Left cardiac atrium (tissue), 4 donors: ENCODE measurements at regions not wholly inside any gene's neighbourhood (a gene's known extent, or its start where the extent isn't known, plus 50 kb on each side); places are given as distances from the start of the nearest gene placed in this dataset.
A peak's percentile ranks its signal among the peaks of the same experiment; 100 is the strongest.

Source experiments
- ATAC-seq, 2 donors: fragments of 200-7000 bp; cut with Tn5 transposase; one replicate each; pipeline ENCODE4 v1.9.1; 2020; ENCODE audit warnings: mild to moderate bottlenecking in 2 of 2, moderate library complexity in 2 of 2
- DNase-seq: peaks from one replicate; pipeline ENCODE4 v3.0.0-alpha.2; 2020
- intact Hi-C, 2 donors: fragments of 100-400 bp; cut with DNase I; formaldehyde crosslinking; loops; one replicate each; pipeline versions ENCODE4 v1.14.1 to v1.15.1; 2022 to 2023
- donor health status: DM: no; HTN: yes; CAD: no.
- donor health status: DM: no; HTN: yes; CAD: no; lungs with severe emphysema.
- donor health status: DM: yes; HTN: yes; CAD: no.
- donor health status: Dilated cardiomyopathy.

DNA sequence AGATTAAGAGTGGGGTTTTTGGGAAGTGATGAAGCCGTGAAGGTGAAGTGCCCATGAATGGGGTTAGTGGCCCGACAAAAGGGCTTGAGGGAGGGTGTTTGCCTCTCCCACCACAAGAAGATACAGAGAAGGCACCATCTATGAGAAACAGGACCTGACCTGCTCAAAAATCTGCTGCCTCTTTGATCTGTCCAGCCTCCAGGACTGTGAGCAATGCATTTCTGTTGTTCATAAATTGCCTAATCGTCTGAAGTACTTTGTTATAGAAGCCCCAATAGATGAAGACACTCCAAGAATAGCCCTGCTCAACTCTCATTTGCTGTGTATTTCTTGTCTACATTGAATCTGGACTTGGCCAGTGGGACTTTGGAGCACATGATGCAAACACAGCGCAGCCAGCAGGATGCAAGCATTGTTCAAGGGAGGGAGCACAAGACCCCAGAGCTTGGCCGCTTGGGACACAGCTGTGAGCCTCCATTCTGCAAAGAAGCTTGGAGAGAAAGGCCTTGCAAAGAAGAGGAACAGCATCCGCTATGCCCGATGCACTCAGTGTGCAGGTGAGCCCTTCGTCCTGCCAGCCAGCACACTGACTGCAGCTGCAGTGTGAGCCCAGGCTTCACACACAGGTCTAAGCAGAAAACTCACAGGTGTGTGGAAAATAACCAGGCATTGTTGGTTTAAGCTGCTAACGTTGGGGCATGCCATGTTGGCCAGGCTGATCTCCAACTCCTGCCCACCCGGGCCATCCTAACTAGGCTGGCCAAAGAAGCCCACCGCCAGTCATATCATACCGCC is 73.2 kb upstream of the KLF6 start:
- DNase-seq: no peak
- ATAC-seq: no peak
- intact Hi-C loops: no loop called here

DNA sequence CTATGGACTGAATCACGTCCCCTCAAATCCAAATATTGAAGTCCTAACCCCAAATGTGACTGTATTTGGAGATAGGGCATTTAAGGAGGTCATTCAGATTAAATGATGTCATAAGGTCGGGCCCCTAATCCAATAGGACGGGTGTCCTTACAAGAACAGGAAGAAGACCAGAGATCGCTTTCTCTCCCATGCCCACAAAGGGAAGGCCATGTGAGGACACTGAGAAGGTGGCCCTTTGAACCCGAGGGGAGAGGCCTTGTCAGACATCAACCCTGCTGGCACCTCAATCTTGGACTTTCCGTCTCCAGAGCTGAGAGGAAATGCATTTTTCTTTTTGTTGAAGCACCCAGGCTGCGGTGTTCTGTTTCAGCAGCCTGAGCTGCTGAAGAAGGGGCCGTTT is 72.3 kb upstream of the KLF6 start:
- ATAC-seq: no peak
- DNase-seq: no peak
- intact Hi-C loops: no loop called here

GRCh38 chr10:3856593-3856992 is 71.6 kb upstream of the KLF6 start:
- intact Hi-C loops: no loop called here
- no peak for DNase-seq
- no peak for ATAC-seq

GRCh38 chr10:3853547-3854303 is 68.7 kb upstream of the KLF6 start:
- DNase-seq: no peak
- intact Hi-C loops: no loop called here
- peak; percentile 6 to 51 for ATAC-seq

GRCh38 chr10:3853016-3853415 is 68.0 kb upstream of the KLF6 start:
- ATAC-seq (no peak), DNase-seq (no peak)
- intact Hi-C loops: no loop called here

DNA sequence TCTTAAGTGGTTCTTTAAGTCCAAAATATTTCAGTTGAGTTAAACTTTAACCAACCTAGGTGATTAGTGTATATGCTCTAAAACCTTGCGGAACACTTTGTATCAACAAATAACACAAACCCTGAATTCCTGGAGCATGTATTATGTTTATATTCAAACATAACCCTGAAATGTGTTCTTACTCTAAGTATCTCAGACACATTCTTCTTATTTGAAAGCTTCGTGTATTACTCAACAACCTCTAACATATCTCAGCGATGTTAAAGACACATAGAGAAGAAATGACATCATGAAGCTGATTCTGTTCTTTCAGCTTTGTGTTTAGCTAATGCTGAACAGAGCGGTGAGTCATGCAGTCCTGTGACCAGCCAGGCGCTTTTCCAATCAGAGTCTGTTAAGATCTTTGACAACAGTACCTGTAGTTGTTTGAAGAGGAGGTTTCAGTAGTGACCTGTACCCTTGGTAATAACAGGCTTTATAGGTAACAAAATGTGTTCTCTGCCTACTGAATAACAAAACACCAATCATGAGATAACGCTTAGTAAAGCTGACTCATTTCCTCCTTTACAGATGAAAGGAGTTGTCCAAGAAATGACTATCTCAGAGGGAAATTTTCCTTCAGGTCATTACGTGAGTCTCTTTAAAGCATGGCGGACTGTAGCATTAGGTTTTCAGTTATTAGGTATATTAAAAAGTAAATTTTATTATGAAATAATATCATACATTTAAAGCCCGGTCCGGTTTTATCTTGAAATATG is 67.3 kb upstream of the KLF6 start:
- DNase-seq: peak; percentile 69
- ATAC-seq: peak; percentile 81 to 92
- intact Hi-C loops: no loop called here

GRCh38 chr10:3850999-3851937 is 66.3 kb upstream of the KLF6 start:
- DNase-seq (no peak), ATAC-seq (peak; percentile 33 to 80)
- intact Hi-C loops: no loop called here

GRCh38 chr10:3848775-3849635 is 64.0 kb upstream of the KLF6 start:
- ATAC-seq (no peak), DNase-seq (no peak)
- intact Hi-C loops: no loop called here

DNA sequence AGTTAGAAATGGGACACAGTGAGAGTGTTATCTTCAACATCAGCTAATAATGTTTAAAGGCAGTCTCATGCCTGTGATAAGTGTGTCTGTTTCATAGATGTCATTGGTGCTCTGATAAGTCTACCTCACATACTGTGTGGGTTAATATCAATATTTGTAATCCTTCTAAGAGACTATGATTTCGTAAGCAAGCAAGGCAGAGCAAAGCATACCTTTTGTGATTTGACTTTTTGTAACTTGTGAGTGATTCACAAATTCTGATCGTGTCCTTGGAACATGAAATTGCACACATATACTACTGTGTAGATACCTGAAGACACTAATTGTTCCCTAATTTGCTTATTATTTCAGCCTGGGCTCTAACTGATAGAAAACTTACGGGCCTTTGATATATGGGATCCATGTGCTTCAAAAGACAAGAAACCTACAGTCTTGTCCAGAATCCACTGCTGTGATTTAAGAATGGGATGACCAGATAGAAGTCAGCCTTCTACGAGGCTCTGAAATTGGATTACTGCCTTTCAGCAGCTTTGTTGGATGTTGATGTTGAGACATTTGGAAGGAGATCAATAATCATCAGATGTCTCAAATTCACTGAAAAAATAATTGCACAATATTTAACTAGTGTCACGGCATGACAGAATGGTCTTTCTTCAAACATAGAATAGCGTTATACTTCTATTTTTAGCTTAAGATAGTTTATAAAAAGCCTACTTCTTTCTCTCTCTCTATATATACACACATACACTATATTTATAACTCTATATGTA is 63.2 kb upstream of the KLF6 start:
- no peak for ATAC-seq

DNA sequence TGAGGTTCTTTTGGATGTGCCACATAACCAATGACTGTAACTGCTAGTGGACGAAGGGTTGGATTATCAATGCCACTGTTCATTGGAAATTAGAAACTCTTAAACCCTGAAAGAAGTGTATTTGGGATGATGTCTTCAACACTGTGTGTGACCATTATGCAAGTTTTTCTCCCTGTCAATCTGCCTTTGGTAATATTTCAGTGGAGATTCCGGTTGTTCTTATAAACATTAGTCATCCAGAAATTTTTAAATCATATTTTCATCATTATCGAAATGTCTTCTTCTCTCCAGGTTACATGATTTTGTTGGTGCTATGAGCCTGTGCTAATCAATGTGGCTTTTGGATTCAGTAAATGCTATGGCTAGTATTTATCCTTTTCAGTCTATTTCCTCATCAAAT is 61.7 kb upstream of the KLF6 start:
- ATAC-seq (no peak), DNase-seq (no peak)
- intact Hi-C loops: no loop called here

More for the DNA sequence above, 63.2 kb upstream of the KLF6 start:
- intact Hi-C loops: no loop called here
- DNase-seq: no peak

- no peak for DNase-seq
- intact Hi-C loops: no loop called here
- ATAC-seq: no peak
Observed at GRCh38 chr10:3844491-3845025, 59.5 kb upstream of the KLF6 start.

DNA sequence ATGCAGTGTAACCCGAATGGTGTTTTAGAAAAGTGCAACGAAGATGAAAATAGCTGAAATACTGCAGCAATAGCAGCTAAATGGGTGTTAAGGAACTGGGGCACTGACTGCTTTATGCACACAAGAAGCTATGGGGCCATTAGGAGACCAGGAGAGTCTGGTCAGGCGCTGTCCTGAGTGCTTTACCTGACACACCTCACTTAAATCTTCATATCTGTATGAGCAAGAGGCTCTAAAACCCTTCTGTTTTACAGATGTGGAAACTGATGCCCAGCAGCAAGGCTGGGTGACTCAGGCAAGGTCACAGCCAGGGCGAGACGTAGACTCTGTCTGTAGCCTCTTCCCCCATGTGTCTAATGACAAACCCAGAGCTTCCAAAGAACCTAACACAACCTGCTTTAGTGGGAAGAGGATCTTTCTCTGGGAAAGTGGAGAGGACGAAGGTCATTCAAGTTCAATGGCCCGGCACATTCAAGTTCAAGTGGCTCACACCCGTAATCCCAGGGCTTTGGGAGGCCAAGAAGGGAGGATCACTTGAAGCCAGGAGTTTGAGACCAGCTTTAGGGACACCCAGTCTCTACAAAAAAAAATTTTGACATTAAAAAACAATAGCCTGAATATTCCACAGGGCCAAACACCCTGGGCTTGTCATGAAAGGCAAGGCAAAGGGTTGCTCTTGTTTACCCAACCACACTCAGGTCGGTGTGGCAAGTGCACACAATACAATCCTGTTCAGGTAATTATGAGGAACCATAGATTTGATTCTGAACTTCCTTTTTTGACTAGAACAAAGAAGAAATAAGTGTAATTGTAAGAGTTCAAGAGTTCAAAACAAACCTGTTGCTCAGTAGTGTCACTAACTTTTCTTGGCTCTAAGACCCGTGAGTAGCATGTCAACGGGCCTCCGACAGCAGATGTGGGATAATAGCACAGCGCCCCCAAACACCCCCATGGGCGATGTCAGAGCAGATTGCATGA is 53.7 kb upstream of the KLF6 start:
- intact Hi-C loops: no loop called here
- no peak for DNase-seq
- peak in 1 of 2 donors; percentile 17 for ATAC-seq

- ATAC-seq: peak; percentile 27 to 45
- intact Hi-C loops: no loop called here
- DNase-seq: no peak
Observed at GRCh38 chr10:3837647-3838459, 52.8 kb upstream of the KLF6 start.

DNA sequence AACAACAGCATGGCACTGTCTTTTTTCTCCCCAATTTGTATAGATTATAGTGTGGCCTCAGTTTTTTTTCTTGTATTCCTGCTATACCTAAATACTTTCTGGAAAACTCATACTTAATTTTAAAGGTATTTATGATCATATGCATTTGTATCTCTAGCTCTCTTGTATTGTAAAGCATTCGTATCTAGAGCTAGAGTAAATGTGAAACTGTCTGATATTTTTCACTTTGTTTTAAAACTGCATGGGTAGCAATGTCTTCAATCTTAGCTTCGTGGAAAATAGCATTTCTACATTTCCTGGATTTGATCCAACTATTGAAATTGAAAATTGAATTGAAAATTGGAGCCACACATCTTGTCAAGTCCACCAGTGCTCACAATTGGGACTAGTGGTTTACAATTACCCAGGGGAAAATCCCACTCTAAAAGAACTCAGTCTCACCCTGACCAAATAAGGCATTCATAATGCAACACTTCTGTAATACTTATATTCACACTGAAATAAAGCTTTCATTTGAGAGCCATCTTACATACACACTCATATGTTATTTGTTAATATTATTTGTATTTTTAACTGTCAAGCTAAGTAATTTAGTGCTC is 51.3 kb upstream of the KLF6 start:
- no peak for ATAC-seq
- no peak for DNase-seq
- intact Hi-C loops: no loop called here

GRCh38 chr10:3835770-3836169 is 50.8 kb upstream of the KLF6 start:
- DNase-seq (no peak), ATAC-seq (peak; percentile 64 to 70)
- intact Hi-C loops: no loop called here
